Astrocyte (in vitro differentiated cells and primary cell): ENCODE measurements at regions not wholly inside any gene's neighbourhood (a gene's known extent, or its start where the extent isn't known, plus 50 kb on each side); places are given as distances from the start of the nearest gene placed in this dataset.

Experiments used
- CTCF ChIP-seq: IDR thresholded peaks from 2 replicates; pipeline ENCODE4 v1.5.1; 2011; ENCODE audit warnings: low read depth, mild to moderate bottlenecking, inconsistent platforms, low read length, moderate library complexity; ENCODE audit not compliant: insufficient read depth
- EZH2 ChIP-seq: IDR thresholded peaks from 2 replicates; pipeline ENCODE4 v1.6.1; 2012; ENCODE audit warnings: mild to moderate bottlenecking, low read length, inconsistent platforms; ENCODE audit not compliant: insufficient read depth

GRCh38 chr22:49630448-49630946 is 197.2 kb downstream of the BRD1 start:
- TF ChIP-seq CTCF (no peak), EZH2 (no peak)
